OCI-LY1 (cell line): ENCODE measurements at regions not wholly inside any gene's neighbourhood (a gene's known extent, or its start where the extent isn't known, plus 50 kb on each side); places are given as distances from the start of the nearest gene placed in this dataset.

Experiments used
- EZH2 ChIP-seq: fragments of 200-600 bp; sonication (generic), shearing (Covaris generic); IDR thresholded peaks from 2 replicates; pipeline ENCODE4 v1.8.0; 2017; ENCODE audit warnings: borderline replicate concordance, mixed run types, mild to moderate bottlenecking, antibody characterized with exemption, low read length, moderate library complexity, mixed read lengths
- TF ChIP-seq, protein P1 (sequence below): fragments of 200-600 bp; sonication (generic), shearing (Covaris generic); IDR thresholded peaks from 2 replicates; pipeline ENCODE4 v1.5.1; 2017; ENCODE audit warnings: mild to moderate bottlenecking, antibody characterized with exemption, low read length, moderate library complexity, mixed read lengths

DNA sequence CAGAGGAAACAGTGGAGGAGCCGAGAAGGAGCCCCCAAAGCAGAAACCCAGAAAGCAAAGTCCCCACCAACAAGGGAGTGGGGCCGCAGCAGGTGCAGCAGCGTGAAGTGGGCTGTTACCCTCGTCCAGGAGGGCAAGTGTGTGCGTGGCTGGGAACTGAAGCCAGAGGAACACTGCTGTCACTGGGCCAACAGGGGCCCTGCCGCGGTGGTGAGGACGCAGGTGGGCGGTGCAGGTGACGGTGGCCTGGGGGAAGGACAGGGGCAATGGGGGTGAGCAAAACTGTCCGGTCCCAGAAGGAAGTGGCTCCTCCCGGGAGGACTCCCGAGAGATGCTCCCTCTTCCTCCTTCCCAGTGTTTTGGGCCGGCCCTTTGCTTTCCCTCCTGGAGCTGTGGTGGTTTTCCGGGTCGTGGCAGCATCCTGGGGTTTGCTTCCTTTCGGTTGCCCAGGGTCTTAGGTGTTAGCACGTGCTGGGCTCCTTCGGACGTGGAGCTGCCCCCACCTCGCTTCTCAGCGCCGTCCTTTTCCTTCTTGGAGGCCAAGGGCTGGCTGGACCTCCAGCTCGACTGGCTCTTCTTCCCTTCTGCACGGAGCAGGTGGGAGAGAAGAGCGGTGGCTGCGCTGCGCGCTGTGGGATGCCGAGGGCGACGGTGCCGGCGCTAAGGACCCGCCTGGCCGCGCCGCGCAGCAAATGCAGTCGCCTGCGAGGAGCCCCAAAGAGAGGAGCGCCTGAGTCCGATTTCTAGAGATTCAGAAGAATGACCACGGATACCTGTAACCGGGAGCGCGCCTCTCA, 62.7 kb upstream of the SLC2A12 start:
- TF ChIP-seq, protein P1, sequence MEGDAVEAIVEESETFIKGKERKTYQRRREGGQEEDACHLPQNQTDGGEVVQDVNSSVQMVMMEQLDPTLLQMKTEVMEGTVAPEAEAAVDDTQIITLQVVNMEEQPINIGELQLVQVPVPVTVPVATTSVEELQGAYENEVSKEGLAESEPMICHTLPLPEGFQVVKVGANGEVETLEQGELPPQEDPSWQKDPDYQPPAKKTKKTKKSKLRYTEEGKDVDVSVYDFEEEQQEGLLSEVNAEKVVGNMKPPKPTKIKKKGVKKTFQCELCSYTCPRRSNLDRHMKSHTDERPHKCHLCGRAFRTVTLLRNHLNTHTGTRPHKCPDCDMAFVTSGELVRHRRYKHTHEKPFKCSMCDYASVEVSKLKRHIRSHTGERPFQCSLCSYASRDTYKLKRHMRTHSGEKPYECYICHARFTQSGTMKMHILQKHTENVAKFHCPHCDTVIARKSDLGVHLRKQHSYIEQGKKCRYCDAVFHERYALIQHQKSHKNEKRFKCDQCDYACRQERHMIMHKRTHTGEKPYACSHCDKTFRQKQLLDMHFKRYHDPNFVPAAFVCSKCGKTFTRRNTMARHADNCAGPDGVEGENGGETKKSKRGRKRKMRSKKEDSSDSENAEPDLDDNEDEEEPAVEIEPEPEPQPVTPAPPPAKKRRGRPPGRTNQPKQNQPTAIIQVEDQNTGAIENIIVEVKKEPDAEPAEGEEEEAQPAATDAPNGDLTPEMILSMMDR = no peak
- no peak for TF ChIP-seq EZH2
